GM12872 (cell line): ENCODE measurements at regions not wholly inside any gene's neighbourhood (a gene's known extent, or its start where the extent isn't known, plus 50 kb on each side); places are given as distances from the start of the nearest gene placed in this dataset.

Experiments used
- CTCF ChIP-seq: IDR thresholded peaks from 3 replicates; pipeline ENCODE4 v1.5.1; 2011; ENCODE audit warnings: low read depth, mild to moderate bottlenecking, low read length, moderate library complexity; ENCODE audit not compliant: insufficient read depth

DNA sequence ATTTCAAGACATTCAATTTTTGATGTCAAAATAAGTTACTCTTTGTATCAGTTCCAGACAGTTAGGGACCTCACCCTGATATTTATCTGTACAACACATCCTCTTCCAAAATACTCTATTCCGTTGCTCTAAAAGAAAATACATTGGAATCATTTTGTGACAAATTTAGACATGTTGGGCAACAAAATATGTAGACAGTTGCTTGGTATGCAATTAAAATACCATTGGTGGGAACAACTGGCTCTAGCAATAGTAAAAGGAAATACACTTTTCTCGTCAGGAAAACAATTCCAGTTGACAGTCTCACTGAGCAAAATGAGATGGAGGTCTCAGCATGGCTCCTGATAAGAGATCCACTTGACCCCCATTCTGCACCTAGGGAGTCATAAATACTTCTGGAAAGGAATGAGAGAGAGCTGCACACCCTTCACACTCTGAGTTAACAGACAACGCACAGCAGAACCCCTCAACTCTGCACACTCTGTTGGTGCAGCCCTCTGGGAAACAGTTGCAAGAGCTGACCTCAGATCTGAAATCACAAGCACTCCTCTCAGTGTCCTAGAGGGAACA lies 171.3 kb upstream of the NT5E start:
- TF ChIP-seq CTCF: no peak

- no peak for TF ChIP-seq CTCF
Measured at GRCh38 chr6:85275338-85275985, 174.4 kb upstream of the NT5E start.

DNA sequence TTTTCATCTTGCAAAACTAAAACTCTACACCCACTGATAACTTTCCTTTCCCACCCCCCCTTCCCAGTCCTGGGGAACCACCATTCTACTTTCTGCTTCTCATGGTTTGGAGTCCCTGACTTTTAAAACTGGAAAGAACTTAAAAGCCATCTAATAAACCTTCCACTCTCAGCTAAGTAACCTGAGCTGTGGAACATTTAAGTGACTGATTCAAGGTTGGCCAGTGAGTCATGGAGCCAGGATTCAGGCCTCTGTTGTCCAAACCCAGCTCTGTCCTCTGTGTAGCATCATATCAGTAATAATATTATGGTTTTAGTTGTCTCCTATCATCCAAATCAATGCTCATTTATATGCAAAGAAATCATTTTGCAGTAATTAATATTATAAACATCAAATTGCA lies 176.0 kb upstream of the NT5E start:
- TF ChIP-seq CTCF: no peak

DNA sequence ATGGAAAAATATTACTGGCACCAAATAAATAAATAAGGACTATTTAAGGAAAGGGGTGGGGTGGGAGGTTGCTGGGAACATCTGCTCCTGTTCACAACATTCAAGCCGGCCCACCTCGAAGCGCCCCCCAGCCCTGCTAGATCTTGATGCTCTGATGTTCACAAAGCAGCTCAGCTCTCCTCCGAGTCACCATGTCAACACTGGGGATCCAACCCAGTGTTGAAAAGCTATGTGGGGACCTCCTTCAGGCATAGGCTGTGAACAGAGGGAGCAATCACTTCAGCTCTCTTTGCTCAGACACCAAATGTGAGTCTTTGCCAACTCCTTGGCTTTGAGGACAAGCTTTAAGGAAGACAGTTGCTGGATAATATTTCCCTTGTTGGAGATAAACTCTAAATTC lies 176.8 kb upstream of the NT5E start:
- TF ChIP-seq CTCF: no peak

DNA sequence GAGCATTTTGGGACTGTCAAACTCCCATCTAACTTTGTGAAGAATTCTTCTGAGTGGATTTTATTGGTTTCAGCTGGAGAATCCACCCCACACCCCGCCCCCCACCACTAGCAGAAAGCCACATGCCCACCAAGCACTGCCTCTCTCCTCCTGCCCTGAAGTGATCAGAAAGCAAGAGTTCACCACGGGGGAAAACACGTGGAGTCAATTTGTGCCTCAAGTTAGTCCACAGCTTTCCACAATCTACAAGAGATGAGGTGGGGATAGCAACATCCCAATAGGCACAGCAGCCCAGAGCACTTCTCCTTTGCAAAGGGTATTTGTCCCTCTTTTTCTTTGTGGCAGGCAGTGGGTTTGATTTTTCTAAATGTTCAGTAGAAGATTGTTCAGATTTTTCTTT lies 177.3 kb upstream of the NT5E start:
- TF ChIP-seq CTCF: no peak

DNA sequence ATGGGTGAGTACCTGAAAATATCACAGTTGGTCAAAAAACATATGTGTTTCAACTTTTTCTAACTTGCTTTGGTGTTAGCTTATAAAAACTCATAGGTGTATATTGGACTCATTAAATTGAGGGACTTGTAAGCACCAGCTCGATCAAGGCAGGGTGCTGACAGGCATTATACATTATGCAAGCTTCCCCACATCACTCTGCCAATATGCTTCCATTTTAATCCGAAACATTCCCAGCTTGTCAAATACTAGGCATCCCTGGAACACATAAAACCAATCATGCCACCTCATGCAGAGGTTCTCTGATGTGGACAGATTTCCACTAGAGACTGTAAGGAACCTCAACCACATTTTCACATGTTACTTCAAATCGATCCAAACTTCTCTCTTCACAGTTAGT lies 187.3 kb upstream of the NT5E start:
- no peak for TF ChIP-seq CTCF

GRCh38 chr6:85261271-85261670 lies 188.6 kb upstream of the NT5E start:
- no peak for TF ChIP-seq CTCF

DNA sequence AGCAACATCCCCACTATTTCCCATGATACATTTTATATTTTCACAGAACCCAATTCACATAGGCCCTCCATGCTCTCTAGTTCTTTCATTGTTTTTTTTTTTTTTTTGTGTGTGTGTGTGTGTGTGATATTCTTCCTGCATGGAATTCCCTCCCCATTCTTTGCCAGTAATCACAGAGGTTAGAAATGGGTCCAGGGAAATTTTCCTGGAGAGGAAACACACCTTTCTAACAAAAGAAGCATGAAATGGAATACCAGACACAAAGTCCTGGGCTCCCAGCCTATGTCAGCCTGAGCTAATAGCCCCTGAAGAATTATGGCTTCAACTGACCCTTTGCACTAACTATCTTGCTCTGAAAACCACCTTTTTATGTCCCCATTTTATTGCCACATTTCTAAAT lies 194.2 kb upstream of the NT5E start:
- TF ChIP-seq CTCF: no peak
